ENCODE measurements at regions not wholly inside any gene's neighbourhood (a gene's known extent, or its start where the extent isn't known, plus 50 kb on each side); places are given as distances from the start of the nearest gene placed in this dataset.

DNA sequence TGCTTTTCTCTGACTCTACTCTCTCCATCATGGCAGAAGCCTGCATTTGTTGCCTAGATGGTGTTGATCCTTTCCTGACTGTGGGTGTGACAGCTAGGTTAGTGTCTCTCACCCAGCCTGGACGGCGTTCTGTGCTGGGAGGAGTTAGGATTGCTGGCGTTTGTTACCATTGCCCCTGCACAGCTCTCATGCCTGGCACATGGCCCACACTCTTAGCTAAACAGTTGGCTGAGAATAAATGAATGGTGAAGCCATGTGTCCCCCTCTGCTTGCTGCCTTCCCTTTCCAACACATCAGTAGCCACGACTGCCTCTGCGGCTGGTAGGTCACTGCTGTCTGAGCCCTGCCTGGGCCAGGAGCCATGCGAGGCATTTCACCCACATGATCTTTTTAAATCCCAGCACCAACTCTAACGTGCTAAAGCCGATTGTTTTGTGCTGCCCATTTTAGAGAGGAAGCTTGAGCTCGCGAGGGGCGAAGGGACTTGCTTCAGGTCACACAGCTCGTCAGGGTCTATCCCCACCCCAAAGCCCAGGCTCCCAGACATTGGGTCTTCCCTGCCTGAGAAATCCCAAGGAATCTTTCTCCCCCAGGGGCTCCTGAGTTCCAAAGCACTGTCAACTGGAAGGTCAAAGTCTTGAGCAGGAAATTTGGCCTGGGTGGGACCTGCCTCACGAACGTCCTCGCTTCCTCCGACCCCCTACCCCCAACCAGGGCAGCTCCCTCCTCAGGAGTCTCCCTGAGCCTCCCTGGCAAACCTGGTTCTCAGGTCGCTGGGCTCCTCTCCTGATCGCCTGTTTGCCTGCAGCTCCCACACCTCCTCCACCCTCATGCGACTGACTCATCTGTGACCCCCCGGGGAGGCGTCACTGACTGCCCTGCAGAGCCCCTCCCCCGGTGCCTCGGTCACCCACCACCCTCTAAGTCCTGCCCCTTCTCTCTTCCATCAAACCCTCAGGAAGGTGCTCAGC lies 271.7 kb upstream of the C1orf174 start:
- no peak for DNase-seq (ENCODE audit: extremely low read depth, insufficient read length)
- Histone ChIP-seq H3K27me3 (replicated peaks; ENCODE audit: control insufficient read depth, insufficient read depth, low read length) (no peaks in the 10 kb centered on the region; the same call in 1 of the 2 replicates), H3K4me3 (replicated peaks; ENCODE audit: low read depth, low read length) (no peak overlapping the region), H3K36me3 (ENCODE audit: control insufficient read depth, insufficient read depth, low read length) (no peaks in the 10 kb centered on the region)
- TF ChIP-seq, protein P1, sequence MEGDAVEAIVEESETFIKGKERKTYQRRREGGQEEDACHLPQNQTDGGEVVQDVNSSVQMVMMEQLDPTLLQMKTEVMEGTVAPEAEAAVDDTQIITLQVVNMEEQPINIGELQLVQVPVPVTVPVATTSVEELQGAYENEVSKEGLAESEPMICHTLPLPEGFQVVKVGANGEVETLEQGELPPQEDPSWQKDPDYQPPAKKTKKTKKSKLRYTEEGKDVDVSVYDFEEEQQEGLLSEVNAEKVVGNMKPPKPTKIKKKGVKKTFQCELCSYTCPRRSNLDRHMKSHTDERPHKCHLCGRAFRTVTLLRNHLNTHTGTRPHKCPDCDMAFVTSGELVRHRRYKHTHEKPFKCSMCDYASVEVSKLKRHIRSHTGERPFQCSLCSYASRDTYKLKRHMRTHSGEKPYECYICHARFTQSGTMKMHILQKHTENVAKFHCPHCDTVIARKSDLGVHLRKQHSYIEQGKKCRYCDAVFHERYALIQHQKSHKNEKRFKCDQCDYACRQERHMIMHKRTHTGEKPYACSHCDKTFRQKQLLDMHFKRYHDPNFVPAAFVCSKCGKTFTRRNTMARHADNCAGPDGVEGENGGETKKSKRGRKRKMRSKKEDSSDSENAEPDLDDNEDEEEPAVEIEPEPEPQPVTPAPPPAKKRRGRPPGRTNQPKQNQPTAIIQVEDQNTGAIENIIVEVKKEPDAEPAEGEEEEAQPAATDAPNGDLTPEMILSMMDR (IDR thresholded peaks at IDR 0.05; ENCODE audit: insufficient read depth, low read length, poor library complexity, severe bottlenecking) = no peak

DNA sequence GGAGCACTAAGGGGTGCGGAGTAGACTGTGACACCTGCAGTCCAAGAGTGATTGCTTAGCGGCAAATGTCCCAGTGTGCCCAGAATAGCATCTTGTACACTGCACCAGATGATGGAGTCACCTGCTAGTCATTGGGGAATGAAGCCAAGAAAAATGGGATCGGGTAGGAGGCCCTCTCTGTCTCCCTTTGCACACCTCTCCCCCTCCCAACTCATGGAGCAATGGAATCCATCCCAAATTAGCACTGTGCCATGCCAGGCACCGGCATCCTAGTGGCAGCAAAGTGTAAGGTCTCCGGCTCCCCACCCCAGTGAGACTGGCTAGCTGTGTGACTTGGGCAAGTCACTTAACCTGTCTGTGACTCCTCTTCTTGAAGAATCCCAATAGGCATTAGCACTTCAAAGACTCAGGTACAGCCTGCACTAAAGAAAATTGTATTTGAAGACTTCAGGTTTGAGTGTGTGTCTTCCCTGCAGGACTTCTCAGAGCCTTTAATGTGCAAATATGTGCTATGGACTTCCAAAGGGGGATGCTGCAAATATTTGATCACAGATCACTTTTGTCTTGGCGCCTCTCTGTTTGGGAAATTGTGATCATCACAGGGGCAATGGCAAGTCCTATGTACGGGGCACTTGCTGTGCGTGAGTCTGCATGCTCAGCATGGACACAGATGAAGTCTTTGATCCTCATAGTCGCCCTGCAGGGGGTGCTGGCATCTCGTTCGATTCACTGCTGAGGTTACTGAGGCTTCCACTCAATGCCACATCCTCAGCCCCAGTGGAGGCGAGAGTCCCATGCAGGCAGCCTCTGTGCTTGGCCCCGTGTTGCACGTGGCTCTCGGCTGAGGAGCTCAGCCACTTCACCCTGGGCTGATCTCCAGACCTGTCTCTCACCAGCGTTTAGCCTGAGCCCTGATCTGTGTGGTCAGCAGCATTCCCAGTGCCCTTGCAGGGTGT lies 272.9 kb upstream of the C1orf174 start:
- H3K36me3 ChIP-seq (ENCODE audit: control insufficient read depth, insufficient read depth, low read length) = no peaks in the 10 kb centered on the region
- H3K4me3 ChIP-seq (replicated peaks; ENCODE audit: low read depth, low read length) = no peak overlapping the region
- TF ChIP-seq, protein P1 (IDR thresholded peaks at IDR 0.05; ENCODE audit: insufficient read depth, low read length, poor library complexity, severe bottlenecking) = no peak
- H3K27me3 ChIP-seq (replicated peaks; ENCODE audit: control insufficient read depth, insufficient read depth, low read length) = no peaks in the 10 kb centered on the region; the same call in 1 of the 2 replicates
- no peak for DNase-seq (ENCODE audit: extremely low read depth, insufficient read length)

DNA sequence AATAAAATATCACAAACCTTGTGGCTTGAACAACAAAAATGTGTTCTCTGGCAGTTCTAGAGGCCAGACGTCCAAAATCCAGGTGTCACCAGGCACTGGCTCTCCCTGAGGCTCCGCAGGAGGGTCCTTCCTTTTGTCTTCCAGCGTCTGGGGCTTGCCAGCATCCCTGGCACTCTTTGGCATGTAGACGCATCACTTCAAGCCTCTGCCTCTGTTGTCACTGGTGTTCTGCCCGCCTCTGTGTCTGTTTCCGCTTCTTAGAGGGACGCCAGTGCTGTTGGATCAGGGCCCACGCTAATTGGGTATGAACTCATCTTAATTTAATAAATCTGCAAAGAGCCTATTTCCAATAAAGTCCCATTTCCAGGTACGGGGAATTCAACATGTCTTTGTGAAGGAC lies 273.7 kb upstream of the C1orf174 start:
- TF ChIP-seq, protein P1 (IDR thresholded peaks at IDR 0.05; ENCODE audit: insufficient read depth, low read length, poor library complexity, severe bottlenecking) = no peak
- no peak overlapping the region for H3K4me3 ChIP-seq (replicated peaks; ENCODE audit: low read depth, low read length)
- no peaks in the 10 kb centered on the region for H3K36me3 ChIP-seq (ENCODE audit: control insufficient read depth, insufficient read depth, low read length)
- no peak for DNase-seq (ENCODE audit: extremely low read depth, insufficient read length)
- H3K27me3 ChIP-seq (replicated peaks; ENCODE audit: control insufficient read depth, insufficient read depth, low read length) = no peaks in the 10 kb centered on the region; the same call in 1 of the 2 replicates

DNA sequence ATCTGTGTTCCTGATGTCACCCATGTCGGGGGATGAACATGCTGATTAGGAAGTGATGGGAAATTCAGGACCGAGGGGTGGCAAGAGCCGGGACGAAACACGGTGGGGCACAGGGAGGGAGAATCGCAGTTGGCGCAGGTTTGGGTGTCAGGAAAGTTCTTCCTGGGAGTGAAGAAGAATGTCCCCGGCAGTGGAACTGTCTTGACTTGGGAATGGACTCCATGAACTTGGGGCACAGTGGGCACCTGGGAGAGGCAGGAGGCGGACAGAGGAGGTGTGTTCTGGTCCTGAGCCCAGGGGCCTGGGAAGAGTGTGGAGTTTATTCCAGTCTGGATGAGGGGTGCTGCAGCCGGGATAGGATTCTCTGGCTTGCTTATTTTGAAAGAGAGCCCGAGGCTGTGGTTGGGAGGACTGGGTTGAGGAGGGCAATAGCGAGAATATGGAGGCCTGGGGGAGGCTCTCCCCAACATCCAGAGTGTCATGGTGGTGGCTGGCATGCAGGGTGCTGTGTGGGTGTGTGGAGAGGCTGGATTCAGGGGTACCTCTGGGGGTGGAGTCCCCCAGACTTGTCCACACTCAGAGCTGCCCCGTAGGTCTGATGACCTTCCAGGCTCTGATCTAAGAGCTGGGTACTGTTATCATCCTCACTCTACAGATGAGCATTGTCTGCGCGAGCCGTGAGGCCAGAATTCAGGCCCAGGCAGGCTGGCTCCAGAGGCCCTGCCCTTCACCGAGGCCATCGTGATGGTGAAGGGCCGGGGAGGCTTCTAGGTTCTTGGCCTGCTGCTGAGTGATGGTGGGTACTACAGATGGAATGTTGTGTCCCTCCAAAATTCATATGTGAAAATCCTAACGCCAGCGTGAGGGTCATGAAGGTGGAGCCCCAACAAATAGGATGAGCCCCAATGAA lies 274.5 kb upstream of the C1orf174 start:
- Histone ChIP-seq H3K27me3 (replicated peaks; ENCODE audit: control insufficient read depth, insufficient read depth, low read length) (no peaks in the 10 kb centered on the region), H3K36me3 (ENCODE audit: control insufficient read depth, insufficient read depth, low read length) (no peaks in the 10 kb centered on the region), H3K4me3 (replicated peaks; ENCODE audit: low read depth, low read length) (no peak overlapping the region)
- no peak for DNase-seq (ENCODE audit: extremely low read depth, insufficient read length)
- TF ChIP-seq, protein P1 (IDR thresholded peaks at IDR 0.05; ENCODE audit: insufficient read depth, low read length, poor library complexity, severe bottlenecking) = no peak

Data from GM06990 (cell line).